ENCODE measurements at regions not wholly inside any gene's neighbourhood (a gene's known extent, or its start where the extent isn't known, plus 50 kb on each side); places are given as distances from the start of the nearest gene placed in this dataset.

DNA sequence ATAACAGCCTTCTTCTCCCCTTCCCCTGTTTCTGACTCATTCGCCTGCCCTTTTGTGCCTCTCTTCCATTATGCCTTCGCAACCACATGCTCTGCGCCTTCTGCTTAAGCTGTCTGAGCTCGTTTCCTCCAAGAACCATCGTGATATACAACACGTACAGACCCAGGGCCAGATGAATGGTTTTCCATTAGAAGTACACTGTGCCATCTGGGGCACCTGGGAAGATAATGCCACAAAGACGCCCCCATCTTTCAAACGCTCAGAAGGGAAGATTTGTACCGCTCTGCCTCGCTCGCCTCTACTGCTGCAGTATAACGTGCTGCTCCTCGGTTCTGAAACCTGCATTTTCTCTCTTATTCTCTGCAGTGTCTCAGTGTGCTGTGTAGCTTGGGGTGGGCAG, 470.9 kb upstream of the STXBP6 start:
- DNase-seq (ENCODE audit: low read depth): no peak
- TF ChIP-seq, protein P1, sequence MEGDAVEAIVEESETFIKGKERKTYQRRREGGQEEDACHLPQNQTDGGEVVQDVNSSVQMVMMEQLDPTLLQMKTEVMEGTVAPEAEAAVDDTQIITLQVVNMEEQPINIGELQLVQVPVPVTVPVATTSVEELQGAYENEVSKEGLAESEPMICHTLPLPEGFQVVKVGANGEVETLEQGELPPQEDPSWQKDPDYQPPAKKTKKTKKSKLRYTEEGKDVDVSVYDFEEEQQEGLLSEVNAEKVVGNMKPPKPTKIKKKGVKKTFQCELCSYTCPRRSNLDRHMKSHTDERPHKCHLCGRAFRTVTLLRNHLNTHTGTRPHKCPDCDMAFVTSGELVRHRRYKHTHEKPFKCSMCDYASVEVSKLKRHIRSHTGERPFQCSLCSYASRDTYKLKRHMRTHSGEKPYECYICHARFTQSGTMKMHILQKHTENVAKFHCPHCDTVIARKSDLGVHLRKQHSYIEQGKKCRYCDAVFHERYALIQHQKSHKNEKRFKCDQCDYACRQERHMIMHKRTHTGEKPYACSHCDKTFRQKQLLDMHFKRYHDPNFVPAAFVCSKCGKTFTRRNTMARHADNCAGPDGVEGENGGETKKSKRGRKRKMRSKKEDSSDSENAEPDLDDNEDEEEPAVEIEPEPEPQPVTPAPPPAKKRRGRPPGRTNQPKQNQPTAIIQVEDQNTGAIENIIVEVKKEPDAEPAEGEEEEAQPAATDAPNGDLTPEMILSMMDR (IDR thresholded peaks at IDR 0.05; ENCODE audit: insufficient read depth, low read depth, low read length): no peak
- no peaks in the 10 kb centered on the region for H3K27me3 ChIP-seq (ENCODE audit: control insufficient read depth, insufficient read depth, low read length)
- no peak overlapping the region for H3K4me3 ChIP-seq (ENCODE audit: low read depth, low read length)
- POLR2A ChIA-PET: no interaction called here
- H3K36me3 ChIP-seq (ENCODE audit: control insufficient read depth, insufficient read depth, low read length): no peaks in the 10 kb centered on the region
- CTCF ChIA-PET: no interaction called here

DNA sequence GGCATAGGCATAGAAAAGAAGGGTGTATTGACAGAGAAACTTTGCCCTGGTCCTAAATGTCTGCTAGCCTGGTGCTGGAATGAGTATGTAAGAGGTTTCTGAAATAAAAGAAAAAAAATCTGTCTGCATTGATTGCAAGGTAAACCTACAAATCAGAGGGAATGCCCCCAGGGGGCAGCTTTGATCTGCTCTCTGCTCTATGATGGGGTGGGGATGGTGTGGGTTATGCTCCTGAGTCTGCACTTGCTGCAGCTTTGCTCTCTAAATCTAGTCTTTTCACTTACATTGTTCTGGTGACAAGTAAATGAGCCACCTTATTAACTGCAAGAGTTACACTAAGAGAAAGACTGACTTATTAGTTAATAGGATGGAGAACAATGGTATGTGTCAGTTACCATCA, 468.4 kb upstream of the STXBP6 start:
- POLR2A ChIA-PET: no interaction called here

DNA sequence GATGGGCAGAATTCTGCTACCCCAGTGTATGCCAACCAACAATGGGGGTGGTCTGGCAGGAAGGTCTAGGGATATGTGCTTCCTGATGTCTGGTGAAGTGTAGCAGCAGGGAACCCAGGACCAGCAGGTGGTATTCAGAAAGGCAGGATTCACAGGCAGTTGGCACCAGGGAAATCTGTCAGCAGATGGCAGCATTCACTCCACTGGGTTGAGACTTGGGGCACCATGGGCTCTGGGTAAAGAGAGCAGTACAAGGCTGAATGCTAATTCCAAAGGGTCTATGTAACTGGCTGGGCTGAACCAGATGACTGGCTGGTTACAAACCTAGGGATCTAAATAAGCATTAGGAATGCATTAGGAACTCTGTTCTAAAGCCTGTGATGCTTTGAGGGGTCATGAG, 466.9 kb upstream of the STXBP6 start:
- ChIA-PET CTCF (no interaction called here), POLR2A (no interaction called here)
- no peaks in the 10 kb centered on the region for H3K36me3 ChIP-seq (ENCODE audit: control insufficient read depth, insufficient read depth, low read length)
- H3K4me3 ChIP-seq (ENCODE audit: low read depth, low read length): no peak overlapping the region
- no peaks in the 10 kb centered on the region for H3K27me3 ChIP-seq (ENCODE audit: control insufficient read depth, insufficient read depth, low read length)
- TF ChIP-seq, protein P1 (IDR thresholded peaks at IDR 0.05; ENCODE audit: insufficient read depth, low read depth, low read length): no peak
- no peak for DNase-seq (ENCODE audit: low read depth)

More for the DNA sequence above, 468.4 kb upstream of the STXBP6 start:
- no peak overlapping the region for H3K4me3 ChIP-seq (ENCODE audit: low read depth, low read length)
- H3K27me3 ChIP-seq (ENCODE audit: control insufficient read depth, insufficient read depth, low read length): no peaks in the 10 kb centered on the region
- CTCF ChIA-PET: no interaction called here
- TF ChIP-seq, protein P1 (IDR thresholded peaks at IDR 0.05; ENCODE audit: insufficient read depth, low read depth, low read length): no peak
- no peaks in the 10 kb centered on the region for H3K36me3 ChIP-seq (ENCODE audit: control insufficient read depth, insufficient read depth, low read length)
- DNase-seq (ENCODE audit: low read depth): no peak

DNA sequence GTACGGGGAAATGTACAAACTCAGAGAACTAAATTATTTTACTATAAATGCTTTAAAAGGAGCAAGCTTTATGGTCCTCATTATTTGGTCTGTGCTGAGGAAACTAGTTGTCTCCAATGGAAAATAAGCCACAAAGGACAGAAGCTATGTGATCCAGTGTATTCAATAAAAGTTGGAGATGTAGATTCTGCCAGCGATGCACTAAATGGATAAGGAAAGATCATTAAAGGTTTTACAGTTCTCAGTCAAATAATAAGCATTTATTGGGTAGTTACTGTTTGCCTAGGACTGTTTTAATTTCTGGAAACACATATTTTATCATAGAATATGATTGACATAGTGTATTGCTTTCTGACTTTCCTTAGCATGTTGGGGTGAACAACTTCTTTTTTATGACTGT, 458.9 kb upstream of the STXBP6 start:
- DNase-seq (ENCODE audit: low read depth): no peak
- ChIA-PET CTCF (no interaction called here), POLR2A (no interaction called here)
- Histone ChIP-seq H3K4me3 (ENCODE audit: low read depth, low read length) (no peak overlapping the region), H3K27me3 (ENCODE audit: control insufficient read depth, insufficient read depth, low read length) (no peaks in the 10 kb centered on the region), H3K36me3 (ENCODE audit: control insufficient read depth, insufficient read depth, low read length) (no peaks in the 10 kb centered on the region)
- TF ChIP-seq, protein P1 (IDR thresholded peaks at IDR 0.05; ENCODE audit: insufficient read depth, low read depth, low read length): no peak

DNA sequence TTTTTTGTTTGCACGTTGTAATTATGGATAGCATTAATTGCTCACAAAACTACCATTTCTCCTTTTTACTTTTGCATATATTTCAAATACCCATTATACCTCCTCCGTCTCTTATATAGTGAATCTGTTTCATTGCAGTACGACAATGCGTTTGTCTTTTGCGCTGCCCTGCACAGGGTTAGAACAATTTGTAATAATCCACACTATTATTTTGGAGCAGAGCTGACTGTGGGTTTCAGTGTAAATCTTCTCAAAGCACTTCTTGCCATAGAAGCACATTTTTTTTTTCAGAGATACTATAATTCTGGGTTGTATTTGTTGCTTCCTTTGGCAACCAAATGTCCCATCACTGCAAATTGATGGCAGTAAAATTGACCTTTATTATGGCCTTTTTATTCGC, 451.8 kb upstream of the STXBP6 start:
- TF ChIP-seq, protein P1 (IDR thresholded peaks at IDR 0.05; ENCODE audit: insufficient read depth, low read depth, low read length): no peak
- Histone ChIP-seq H3K4me3 (ENCODE audit: low read depth, low read length) (no peak overlapping the region), H3K27me3 (ENCODE audit: control insufficient read depth, insufficient read depth, low read length) (no peaks in the 10 kb centered on the region), H3K36me3 (ENCODE audit: control insufficient read depth, insufficient read depth, low read length) (no peaks in the 10 kb centered on the region)
- ChIA-PET POLR2A (no interaction called here), CTCF (no interaction called here)
- DNase-seq (ENCODE audit: low read depth): no peak
